ENCODE measurements at regions not wholly inside any gene's neighbourhood (a gene's known extent, or its start where the extent isn't known, plus 50 kb on each side); places are given as distances from the start of the nearest gene placed in this dataset.
A peak's percentile ranks its signal among the peaks of the same experiment; 100 is the strongest.
"Not testable (repeated sequence)": the region's sequence is repeated elsewhere in the genome, so short reads cannot be mapped to it uniquely, and the experiment has no call there.

DNA sequence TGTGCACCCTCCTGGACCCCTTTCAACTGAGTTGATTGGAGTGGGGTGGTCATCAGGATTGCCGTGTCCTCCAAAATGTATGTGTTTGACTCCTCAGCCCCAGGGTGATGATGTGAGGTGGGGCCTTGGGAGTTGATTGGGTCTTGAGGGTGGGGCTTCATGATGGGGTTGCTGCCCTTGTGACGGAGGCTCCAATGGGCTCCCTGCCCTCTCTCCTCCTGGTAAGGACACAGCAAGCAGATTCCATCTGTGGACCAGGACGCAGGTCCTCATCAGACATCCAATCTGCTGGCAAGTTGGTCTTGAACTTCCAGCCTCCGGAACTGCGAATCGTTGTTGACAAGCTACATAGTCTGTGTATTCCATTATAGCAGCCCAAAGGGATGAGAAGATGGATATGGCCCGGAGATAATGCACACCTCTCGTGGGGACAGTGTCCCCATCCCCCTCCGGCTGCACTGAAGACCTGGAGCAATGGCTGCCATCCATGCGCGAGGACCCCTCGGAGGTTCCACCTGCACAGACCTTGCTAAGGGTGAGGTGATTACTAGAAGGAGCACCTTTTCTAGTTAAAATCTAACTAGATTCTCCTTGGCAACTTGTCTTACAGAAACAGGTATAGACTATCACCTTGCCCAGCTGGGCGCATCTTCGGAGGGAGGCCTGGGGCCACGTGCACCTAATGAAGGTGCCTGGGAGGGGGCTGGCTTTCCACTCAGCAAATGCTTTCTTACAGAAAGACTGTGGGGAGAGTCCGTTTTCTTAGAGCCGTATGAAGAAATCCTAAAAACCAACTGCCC, 75.7 kb upstream of the IRX4 start:
- TF ChIP-seq, protein P1, sequence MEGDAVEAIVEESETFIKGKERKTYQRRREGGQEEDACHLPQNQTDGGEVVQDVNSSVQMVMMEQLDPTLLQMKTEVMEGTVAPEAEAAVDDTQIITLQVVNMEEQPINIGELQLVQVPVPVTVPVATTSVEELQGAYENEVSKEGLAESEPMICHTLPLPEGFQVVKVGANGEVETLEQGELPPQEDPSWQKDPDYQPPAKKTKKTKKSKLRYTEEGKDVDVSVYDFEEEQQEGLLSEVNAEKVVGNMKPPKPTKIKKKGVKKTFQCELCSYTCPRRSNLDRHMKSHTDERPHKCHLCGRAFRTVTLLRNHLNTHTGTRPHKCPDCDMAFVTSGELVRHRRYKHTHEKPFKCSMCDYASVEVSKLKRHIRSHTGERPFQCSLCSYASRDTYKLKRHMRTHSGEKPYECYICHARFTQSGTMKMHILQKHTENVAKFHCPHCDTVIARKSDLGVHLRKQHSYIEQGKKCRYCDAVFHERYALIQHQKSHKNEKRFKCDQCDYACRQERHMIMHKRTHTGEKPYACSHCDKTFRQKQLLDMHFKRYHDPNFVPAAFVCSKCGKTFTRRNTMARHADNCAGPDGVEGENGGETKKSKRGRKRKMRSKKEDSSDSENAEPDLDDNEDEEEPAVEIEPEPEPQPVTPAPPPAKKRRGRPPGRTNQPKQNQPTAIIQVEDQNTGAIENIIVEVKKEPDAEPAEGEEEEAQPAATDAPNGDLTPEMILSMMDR (IDR thresholded peaks at IDR 0.05): no peak
- peaks cover 6% of the 10 kb centered on the region for H3K9me3 Mint-ChIP-seq
- no peaks in the 10 kb centered on the region for H3K4me1 Mint-ChIP-seq
- peaks cover 41% of the 10 kb centered on the region for H3K27me3 Mint-ChIP-seq (ENCODE audit: low read depth, poor library complexity)
- no peaks in the 10 kb centered on the region for H3K36me3 Mint-ChIP-seq (ENCODE audit: low read depth)
- no peak for DNase-seq
- no peak overlapping the region for H3K4me3 Mint-ChIP-seq
- H3K27ac Mint-ChIP-seq: no peak overlapping the region

DNA sequence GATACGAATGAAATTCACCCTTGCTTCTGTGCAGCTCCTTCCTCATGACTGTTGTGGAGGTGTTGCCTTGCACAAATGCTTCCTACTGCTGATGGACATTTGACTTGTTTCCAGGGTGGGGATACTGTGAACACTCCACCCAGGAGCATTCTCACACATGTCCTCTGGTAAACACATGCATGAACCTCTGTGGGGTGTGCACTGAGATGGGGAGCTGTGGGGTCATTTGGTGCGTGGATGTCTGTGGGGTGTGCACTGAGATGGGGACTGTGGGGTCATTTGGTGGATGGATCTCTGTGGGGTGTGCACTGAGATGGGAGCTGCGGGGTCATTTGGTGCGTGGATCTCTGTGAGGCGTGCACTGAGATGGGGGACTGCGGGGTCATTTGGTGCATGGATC, 72.9 kb upstream of the IRX4 start:
- no peak overlapping the region for H3K4me3 Mint-ChIP-seq

GRCh38 chr5:1953710-1954109, 71.0 kb upstream of the IRX4 start:
- H3K27ac Mint-ChIP-seq; H3K9me3 Mint-ChIP-seq; DNase-seq; H3K36me3 Mint-ChIP-seq (ENCODE audit: low read depth); H3K4me1 Mint-ChIP-seq; H3K4me3 Mint-ChIP-seq: not testable (repeated sequence)
- H3K27me3 Mint-ChIP-seq (ENCODE audit: low read depth, poor library complexity): peaks cover 53% of the 10 kb centered on the region

More for the DNA sequence above, 72.9 kb upstream of the IRX4 start:
- Mint-ChIP-seq H3K4me1 (peaks cover 6% of the 10 kb centered on the region), H3K27ac (no peak overlapping the region), H3K27me3 (ENCODE audit: low read depth, poor library complexity) (peaks cover 59% of the 10 kb centered on the region), H3K9me3 (peaks cover 6% of the 10 kb centered on the region), H3K36me3 (ENCODE audit: low read depth) (no peaks in the 10 kb centered on the region)
- DNase-seq: no peak
- TF ChIP-seq, protein P1 (IDR thresholded peaks at IDR 0.05): no peak

GRCh38 chr5:1952444-1953099, 69.8 kb upstream of the IRX4 start:
- Mint-ChIP-seq H3K36me3 (ENCODE audit: low read depth) (no peaks in the 10 kb centered on the region), H3K27me3 (ENCODE audit: low read depth, poor library complexity) (peaks cover 47% of the 10 kb centered on the region), H3K27ac (no peak overlapping the region), H3K9me3 (peaks cover 6% of the 10 kb centered on the region), H3K4me1 (peaks cover 6% of the 10 kb centered on the region), H3K4me3 (peak overlapping the region; percentile 32)
- TF ChIP-seq, protein P1 (IDR thresholded peaks at IDR 0.05): peak; percentile 11
- peak; percentile 36 for DNase-seq

- no peak overlapping the region for H3K27ac Mint-ChIP-seq
- H3K36me3 Mint-ChIP-seq (ENCODE audit: low read depth): no peaks in the 10 kb centered on the region
- H3K9me3 Mint-ChIP-seq: peaks cover 6% of the 10 kb centered on the region
- peaks cover 6% of the 10 kb centered on the region for H3K4me1 Mint-ChIP-seq
- H3K4me3 Mint-ChIP-seq: peak overlapping the region; percentile 32
- H3K27me3 Mint-ChIP-seq (ENCODE audit: low read depth, poor library complexity): peaks cover 48% of the 10 kb centered on the region
- no peak for DNase-seq
- TF ChIP-seq, protein P1 (IDR thresholded peaks at IDR 0.05): no peak
Measured at GRCh38 chr5:1952021-1952420, 69.3 kb upstream of the IRX4 start.

- TF ChIP-seq, protein P1 (IDR thresholded peaks at IDR 0.05): no peak
- no peak overlapping the region for H3K27ac Mint-ChIP-seq
- H3K9me3 Mint-ChIP-seq: peaks cover 6% of the 10 kb centered on the region
- H3K4me1 Mint-ChIP-seq: peaks cover 7% of the 10 kb centered on the region
- DNase-seq: no peak
- H3K36me3 Mint-ChIP-seq (ENCODE audit: low read depth): no peaks in the 10 kb centered on the region
- H3K4me3 Mint-ChIP-seq: no peak overlapping the region
- H3K27me3 Mint-ChIP-seq (ENCODE audit: low read depth, poor library complexity): peaks cover 55% of the 10 kb centered on the region
Measured at GRCh38 chr5:1951165-1951816, 68.6 kb upstream of the IRX4 start.
